CD4-positive, alpha-beta T cell treated with Interleukin-15 for 1 hour (primary cell): ENCODE measurements at regions not wholly inside any gene's neighbourhood (a gene's known extent, or its start where the extent isn't known, plus 50 kb on each side); places are given as distances from the start of the nearest gene placed in this dataset.
"Not testable (repeated sequence)": the region's sequence is repeated elsewhere in the genome, so short reads cannot be mapped to it uniquely, and the experiment has no call there.

Source experiments
- DNase-seq: peaks from one replicate; pipeline ENCODE4 v3.0.0-alpha.2; 2020

DNA sequence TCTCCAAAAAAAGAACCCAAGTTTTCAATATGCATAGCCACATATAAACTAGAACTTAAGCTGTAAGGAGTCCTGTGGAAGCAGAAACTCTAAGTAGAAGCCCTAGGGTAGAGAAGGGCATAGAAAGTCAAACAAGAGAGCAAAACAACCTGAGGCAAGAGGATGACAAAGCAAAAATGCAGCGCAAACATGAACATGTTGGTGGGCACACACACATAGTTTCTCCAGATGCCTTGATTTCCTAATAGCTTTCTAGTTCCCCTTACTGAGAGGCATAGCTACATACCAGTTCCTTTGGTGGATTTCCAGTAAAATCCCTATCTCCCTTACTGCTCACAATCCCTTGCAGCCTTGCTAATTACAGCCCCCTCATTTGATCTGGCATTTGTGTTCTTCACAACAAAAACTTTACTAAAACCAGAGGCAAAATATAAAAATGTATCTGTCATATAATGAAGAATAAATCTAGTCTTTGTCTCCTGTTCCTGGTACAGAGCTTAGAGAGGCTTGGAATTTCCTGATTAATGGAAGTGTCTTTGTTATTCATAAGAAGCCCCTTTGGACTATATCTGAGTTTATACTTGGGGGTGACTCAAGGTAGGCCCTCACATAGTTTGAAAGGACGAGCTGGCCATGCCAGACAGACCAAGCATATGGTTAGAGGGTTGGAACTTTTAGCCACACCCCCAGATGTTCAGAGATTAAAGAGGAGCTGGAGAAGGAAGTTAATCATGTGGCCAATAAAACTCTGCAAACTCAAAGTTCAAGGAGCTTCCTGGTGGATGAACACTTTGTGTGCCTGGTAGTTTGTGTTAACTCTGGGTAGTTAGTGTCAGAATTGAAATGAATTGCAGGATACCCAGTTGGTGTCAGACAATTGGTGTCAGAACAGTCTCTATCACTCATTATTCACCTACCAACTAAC is 52.7 kb upstream of the ZCCHC13 start:
- no peak for DNase-seq

DNA sequence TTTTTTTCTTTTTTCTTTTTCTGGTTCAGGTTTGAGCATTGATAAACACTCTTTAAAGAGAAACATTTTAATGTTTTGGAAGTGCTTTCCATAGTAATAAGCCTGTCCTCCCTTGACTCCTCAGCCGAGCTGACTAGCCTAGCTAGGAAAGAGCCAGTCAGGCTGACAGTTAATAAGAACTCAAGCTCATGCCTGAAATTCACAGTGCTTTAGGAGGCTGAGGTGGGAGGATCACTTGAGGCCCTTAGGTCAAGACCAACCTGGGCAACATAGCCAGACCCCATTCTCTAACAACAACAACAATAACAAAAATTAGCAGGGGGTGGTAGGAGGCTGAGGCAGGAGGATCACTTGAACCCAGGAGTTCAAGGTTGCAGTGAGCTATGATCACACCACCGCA is 53.4 kb upstream of the ZCCHC13 start:
- DNase-seq = no peak

DNA sequence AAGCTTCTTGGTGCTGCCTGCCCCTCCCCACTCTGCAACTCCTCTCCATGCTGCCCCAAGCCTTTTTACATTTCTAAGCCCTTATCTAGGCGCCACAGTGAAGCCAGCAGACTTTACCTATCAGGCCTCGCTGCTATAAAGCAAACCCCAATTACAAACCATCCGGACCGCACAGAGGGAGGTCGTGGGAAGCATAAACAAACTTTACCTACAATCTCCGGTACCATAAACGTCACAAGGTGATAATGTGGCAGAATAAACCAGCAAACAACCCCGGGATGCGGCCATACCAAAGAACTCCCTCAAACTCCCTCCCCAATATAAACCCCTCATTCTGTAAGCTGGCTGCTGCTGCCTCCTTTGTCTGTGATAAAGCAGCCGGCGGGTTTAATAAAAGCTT is 54.0 kb upstream of the ZCCHC13 start:
- no peak for DNase-seq

DNA sequence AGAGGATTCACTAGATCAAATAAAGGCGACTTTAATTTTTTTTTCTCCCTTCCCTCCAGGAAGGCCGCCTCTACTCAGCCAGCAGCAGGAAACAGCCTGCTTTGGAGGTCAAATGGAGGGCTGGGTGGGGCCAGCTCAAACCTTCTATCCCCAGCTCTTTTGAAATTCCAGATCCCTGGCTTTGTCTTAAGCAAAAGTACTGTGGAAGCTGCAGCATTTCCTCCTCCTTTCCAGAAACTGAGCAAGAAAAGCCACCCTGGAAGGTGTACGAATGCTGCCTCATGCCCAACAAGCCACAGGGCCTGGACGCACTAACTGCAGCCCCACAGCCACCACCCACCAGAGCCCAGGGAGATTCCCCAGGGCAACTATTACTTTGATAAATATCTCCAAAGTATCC is 55.1 kb upstream of the ZCCHC13 start:
- DNase-seq = no peak

DNA sequence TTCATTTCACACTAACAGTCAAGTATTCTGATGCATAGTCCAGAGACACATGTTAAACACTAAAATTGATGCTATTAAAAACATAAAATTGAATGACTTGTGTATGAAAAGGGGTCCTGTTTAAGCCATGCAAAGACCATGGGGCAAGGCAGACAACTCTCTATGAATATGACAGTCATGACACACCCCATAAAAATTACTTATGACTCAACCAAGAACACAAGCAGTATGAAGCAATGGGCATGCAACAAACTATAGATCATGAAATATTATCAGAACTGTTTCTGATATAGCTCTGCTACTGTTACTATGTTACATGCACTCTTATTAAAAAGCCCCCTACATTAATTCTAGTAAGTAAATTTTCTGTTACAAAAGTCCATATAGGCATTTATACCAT is 57.5 kb upstream of the ZCCHC13 start:
- DNase-seq = no peak

DNA sequence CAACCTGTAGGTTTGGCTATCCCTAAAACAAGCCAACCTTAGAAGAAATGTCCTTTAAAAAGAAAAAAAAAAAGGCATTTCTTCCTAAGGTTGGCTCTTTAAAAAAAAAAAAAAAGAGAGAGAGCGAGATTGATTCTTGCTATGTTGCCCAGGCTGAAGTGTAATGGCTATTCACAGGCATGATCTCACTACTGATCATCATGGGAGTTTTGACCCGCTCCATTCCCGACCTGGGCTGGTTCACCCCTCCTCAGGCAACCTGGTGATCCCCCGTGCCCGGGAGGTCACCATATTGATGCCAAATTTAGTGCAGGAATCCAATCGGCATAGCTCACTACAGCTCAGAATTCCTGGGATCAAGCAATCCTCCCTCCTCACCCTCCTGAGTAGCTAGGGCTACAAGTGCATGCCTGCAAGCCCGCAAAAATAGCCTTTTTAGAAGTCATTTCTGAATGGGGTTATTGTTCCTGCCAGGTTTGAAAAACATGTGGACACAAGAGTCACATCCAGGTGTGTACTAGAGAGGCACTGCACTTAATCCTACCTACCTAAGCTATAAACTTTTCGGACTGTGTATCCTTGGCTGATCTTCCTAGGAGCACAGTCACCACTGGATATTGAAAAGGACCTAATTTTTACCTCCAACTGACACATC is 61.4 kb upstream of the ZCCHC13 start:
- DNase-seq = no peak

DNA sequence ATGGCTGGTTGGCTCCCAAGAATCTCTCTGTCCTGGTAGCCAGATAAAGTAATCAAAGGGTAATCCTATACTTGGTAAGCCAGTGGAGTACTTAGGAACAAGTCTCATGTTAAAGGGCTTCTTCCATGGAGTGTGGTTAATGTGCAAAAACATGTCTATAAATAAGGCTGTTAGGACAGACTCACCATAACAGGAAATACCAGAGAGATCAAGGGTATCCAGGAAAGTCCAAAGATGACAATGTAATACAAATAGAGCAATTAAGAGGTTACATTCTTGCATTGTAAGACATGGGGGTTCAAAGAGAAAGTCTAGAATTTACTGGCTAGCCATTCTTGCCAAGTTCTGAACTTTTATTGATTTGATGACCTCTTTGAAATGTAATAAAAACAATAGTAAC is 61.9 kb upstream of the ZCCHC13 start:
- no peak for DNase-seq

DNA sequence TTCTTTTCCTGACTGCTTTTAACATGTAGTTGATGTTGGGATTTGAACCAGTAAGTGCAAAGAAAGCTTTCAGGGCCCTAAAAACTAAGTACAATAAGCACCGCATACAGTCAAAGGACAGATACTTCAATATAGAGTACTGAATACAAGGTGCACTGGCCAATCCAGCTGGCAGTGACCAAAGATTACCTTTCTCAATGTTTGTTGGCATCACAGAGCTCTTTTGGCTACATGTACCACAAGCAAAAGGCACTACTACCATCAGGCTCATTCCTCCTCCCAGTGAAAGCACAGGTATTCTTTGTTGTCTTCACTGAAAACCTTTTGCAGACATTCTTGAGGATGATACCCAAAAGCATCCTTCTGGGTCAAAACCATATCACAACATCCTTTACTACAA is 65.2 kb upstream of the ZCCHC13 start:
- DNase-seq = no peak

DNA sequence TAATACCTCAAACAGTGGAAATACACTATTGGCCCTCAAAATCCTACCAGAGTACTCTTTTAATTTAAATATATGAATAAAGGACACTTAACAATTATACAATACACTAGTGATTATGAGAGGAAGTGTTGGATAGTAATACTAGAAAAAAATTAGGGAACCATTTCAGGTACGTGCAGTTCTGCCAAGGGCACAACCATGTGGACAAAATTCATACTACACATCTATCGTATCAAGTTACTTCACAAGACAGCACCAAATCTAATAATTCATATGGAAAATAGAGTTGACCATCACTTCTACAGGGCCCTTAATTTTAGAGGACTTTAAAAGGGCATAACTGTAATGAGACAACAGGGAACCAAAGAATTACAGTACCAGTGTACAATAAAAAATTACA is 69.2 kb upstream of the ZCCHC13 start:
- DNase-seq = no peak

DNA sequence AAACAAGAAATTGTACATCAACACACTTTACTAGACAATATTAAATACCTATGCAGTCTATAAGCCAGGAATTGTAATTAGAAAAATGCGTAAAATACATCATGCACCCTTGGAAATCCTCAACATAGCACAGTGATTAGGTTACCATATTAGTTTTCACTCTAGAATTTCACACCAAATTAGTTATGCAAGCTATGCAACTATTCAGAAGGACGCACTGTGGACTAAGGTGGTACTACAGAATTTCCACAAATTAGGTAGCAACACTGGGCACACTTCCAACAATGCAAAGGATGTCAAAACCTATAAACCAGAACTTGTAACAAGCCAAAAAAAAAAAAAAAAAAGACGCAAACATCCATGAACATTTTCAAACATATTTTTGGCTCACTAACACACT is 71.1 kb upstream of the ZCCHC13 start:
- DNase-seq = no peak

DNA sequence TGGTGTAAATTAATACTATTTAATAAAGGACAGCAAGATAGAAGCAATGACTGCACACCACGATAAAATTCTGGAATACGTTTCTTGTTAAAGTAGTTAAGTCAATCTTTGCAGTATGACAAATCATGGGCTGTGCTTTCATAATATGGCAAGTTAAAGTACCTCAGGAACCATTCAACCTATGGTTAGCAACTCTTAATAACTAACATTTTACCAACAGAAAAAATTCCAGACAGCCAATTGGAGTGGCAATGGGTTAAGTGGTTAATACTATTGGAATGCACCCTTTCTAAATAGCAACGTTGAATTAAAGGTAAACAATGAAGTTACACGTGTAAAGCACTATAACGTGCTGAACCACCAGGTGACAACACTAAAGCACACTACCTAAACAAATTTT is 72.4 kb upstream of the ZCCHC13 start:
- no peak for DNase-seq

DNA sequence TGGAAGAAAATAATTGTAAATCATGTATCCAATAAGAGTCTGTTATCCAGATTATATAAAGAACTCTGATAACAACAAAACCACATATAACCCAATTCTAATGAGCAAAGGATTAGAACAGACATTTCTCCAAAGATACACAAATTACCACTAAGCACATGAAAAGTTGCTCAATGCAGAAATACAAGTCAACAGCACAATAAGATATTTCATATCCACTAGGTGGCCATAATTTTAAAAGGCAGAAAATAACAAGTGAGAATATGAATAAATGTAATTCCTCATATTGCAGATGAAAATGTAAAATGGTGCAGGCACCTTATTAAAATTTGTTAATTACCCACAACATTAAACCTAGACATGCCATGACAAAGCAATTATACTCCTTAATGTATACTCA is 73.9 kb upstream of the ZCCHC13 start:
- no peak for DNase-seq

DNA sequence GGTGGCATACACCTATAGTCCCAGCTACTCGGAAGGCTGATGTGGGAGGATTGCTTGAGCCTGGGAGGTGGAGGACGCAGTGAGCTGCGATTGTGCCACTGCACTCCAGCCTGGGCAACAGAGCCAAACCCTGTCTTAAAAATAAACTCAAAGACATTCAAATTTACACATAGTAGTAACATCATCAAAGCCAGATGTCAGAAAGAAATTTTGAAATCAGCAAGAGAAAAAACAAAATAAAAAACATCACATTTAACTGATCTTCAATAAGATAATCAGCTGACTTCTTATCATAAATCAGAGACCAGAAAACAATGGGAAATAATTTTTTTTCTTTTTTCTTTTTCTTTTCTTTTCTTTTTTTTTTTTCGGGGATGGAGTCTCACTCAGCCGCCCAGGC is 78.9 kb upstream of the ZCCHC13 start:
- no peak for DNase-seq

DNA sequence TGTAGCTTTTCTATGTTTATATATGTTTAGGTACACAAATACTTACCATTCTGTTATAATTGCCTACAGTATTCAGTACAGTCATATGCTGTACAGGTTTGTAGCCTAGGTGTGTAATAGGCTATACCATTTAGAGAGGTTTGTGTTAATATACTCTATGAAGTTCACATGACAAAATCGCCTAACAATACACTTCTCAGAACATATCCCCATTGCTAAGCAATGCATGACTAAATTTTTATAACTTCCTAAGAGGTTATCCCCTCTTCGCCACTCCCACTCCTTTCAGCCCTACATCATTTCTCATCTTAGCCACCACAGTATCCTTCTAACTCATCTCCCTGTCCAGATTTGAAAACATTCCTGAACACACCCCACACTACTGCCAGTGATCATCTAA is 83.7 kb upstream of the ZCCHC13 start:
- no peak for DNase-seq

DNA sequence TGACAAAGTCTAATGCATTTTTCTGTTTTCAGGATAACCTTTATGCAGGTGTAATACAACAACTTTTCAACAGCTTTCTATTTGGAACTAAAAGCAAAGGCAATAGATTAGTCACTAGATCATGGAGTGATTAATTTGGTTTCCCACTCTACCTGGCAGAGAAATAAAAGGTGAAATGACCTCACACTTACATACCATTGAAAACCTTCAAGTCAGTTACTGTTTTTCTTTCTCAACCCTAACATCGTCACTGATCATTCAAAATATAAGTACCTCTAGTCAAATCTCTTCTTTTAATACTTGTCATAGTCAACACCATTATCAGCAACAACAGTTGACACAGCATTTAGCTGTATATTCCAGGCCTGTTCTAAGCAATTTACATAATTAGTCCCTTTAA is 85.1 kb upstream of the ZCCHC13 start:
- no peak for DNase-seq

DNA sequence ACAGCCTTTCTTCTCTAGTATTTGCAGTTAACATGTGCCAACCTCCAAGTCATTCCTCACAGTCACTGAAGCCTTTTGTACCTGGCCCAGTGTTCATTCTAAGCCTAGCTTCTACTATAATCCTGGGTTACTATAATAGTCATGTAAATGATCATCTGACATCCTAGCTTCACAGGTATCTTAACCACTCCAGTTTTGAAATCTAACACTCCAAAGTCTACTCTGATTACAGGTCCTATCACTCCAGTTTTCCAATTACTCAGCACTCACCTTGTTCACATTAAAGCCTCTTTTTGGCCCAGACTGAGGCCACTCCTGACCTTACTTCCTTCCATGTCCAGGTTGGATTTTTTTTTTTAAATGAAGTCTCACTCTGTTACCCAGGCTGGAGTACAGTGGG is 87.6 kb upstream of the ZCCHC13 start:
- DNase-seq = no peak

DNA sequence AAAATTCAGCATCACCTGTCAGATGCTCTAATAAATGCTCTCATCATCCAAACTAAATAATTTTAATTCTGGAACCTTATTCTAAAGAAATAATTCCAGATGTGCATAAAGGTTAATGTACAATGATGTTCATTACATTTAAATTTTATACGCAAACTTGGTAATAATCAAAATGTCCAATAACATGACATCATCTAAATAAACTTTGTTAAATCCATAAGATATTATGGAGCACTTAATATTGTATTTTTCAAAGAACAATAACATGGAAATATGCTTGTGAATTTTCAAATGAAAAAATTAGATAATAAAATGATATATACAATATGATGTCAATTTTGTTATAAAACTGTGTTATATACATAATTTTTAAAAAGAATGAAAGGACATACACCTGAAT is 92.1 kb upstream of the ZCCHC13 start:
- no peak for DNase-seq

DNA sequence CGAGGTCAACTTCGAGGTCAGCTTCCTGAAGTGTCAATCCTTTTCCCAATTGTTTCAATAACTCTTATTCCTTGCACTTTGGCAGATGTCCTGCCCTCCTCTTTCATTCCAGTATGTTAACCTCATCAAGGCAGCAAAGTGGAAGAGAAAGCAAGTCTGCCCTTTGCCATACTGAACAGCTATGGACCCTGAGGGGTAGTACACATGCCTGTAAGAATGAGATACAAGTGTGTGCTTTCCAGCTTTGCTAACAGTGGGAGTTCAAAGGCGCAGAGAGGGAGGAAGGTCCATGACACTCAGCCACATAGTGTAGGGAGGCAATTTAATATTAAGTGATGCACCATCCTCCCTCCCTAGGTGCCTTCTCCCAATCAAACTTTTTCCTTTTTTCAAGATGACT is 96.4 kb upstream of the ZCCHC13 start:
- no peak for DNase-seq

DNA sequence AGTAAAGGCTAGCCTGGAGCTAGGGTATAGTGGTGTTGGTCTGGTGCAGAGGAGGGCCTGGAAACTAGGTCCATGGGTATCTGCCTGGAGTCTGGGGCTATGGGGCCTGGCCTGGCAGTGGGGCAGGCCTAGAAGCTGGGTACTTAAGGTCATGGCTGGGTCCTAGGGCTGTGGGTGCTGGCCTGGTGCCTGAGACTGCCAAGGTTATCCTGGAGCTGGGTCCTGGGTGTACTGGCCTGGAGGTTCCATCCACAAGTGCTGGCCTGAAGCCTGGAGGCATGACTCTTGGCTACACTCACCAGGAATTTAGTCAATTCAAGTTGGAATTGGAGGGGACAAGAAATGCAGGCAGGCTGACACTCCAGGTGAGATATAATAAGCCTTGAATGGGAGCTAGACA is 108.4 kb upstream of the ZCCHC13 start:
- no peak for DNase-seq

DNA sequence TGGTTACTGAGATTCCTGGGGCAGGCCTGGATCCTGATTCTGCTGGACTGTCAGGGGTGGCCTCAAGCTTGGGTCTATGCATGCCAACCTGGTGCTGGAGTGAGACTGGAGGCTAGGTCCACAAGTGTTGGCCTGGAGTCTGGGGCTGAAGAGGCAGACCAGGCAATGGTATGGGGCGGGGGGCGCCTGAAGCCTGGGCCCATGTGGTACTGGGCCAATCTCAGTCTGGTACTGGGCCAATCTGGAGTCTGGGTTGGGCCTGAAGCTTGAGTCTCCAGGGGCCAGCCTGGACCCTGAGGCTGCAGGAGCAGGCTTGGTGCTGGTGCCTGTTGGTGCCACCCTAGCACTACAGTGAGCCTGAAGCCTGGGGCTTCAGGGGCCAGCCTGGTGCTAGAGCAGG is 108.9 kb upstream of the ZCCHC13 start:
- no peak for DNase-seq

DNA sequence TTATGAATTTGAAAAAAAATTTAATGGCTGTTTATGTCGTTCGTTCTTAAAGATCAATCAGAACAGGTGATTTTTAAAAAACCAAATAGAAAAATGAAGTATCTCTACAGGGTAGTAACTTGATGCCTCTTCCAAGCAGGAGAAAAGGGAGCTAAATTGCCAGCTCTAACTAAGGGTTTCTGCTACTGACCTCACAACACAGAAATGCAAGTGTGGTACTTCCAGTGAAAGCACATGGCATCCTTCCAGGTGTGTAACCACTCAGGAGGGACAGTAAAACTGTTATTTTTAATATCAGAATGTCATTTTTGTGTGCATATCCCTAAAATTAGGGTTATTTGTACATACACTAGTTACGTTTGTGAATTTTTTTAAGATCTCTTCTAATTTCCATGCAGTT is 116.8 kb upstream of the ZCCHC13 start:
- no peak for DNase-seq

DNA sequence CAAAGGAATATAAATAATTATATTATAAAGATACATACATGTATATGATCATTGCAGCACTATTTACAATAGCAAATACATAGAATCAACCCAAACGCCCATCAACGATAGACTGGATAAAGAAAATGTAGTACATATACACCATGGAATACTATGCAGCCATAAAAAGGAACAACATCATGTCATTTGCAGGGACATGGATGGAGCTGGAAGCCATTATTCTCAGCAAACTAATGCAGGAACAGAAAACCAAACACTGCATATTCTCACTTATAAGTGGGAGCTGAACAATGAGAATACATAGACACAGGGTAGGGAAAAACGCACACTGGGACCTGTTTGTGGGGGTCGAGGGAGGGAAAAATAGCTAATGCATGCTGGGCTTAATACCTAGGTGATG is 120.9 kb upstream of the ZCCHC13 start:
- DNase-seq = not testable (repeated sequence)

DNA sequence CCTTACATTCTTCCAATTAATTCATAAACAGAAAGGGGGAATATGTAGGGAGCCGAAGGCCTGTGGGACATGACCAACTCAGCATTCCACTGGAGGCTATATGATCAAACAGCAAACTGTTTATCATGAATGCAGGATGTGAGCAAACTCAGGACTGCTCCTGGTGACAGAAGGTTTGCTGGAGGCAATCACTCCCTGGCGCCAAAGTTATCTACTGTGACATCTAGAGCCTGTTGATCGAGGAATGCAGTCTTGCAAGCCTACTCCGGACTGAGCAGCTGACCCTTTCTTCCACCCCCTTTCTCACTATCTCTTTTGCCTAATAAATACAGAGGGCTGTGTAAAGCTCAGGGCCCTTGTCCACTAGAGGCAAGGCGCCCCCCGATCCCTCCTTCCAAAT is 122.0 kb upstream of the ZCCHC13 start:
- DNase-seq = not testable (repeated sequence)

DNA sequence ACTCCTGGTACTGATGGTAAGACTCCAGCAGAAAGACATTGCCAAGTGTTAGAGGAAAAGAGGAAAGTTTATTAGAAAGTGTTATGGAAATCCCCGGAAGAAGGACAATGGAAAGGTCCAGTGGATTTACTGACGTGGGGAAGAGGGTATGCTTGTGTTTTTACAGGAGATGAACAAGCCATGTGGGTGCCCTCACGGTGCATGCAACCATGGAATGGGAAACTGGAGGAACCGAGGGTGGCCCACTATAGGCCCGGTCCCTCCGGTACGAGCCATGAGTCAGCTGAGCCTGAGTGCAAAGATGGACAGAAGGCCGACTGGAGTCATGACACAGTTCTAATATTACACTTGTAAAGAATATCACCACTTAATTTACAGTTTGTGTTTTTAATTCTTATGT is 123.3 kb upstream of the ZCCHC13 start:
- no peak for DNase-seq

DNA sequence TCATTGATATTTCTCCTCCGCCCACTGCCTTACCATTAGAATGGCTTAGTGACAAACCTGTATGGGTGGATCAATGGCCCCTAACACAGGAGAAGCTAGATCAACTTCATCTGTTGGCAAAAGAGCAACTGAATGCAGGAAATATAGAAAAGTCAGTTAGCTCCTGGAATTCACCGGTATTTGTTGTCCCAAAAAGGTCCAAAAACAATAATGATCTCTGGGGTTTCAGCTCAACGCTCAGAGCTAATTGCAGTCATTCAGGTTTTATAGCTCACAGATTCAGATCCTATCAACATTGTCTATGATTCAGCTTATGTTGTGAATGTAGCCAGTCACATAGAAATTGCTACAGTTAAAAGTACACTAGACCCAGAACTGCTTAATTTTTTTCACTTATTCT is 124.0 kb upstream of the ZCCHC13 start:
- DNase-seq = no peak
